HEK293T (cell line): ENCODE measurements at regions not wholly inside any gene's neighbourhood (a gene's known extent, or its start where the extent isn't known, plus 50 kb on each side); places are given as distances from the start of the nearest gene placed in this dataset.

Experiments
- BHLHE40 ChIP-seq: fragments of 450-650 bp; IDR thresholded peaks from 2 replicates; pipeline ENCODE4 v1.6.1; 2016; ENCODE audit warnings: mild to moderate bottlenecking, moderate library complexity, borderline replicate concordance
- CTBP1 ChIP-seq: fragments of 450-650 bp; IDR thresholded peaks from 2 replicates; pipeline ENCODE4 v1.6.1; 2016; ENCODE audit warnings: borderline replicate concordance
- FOXK2 ChIP-seq: fragments of 450-650 bp; IDR thresholded peaks from 2 replicates; pipeline ENCODE4 v1.6.1; 2016; ENCODE audit warnings: mild to moderate bottlenecking
- FOXM1 ChIP-seq: fragments of 450-650 bp; IDR thresholded peaks from 2 replicates; pipeline ENCODE4 v1.6.1; 2017; ENCODE audit warnings: mild to moderate bottlenecking, borderline replicate concordance
- HDGF ChIP-seq: fragments of 450-650 bp; IDR thresholded peaks from 2 replicates; pipeline ENCODE4 v1.6.1; 2017; ENCODE audit warnings: antibody characterized with exemption, borderline replicate concordance
- LEF1 ChIP-seq: fragments of 450-650 bp; IDR thresholded peaks from 2 replicates; pipeline ENCODE4 v1.6.1; 2017; ENCODE audit warnings: mild to moderate bottlenecking, borderline replicate concordance
- NFRKB ChIP-seq: fragments of 450-650 bp; IDR thresholded peaks from 2 replicates; pipeline ENCODE4 v1.6.1; 2016; ENCODE audit warnings: mild to moderate bottlenecking, moderate library complexity
- SP1 ChIP-seq: fragments of 450-650 bp; IDR thresholded peaks from 2 replicates; pipeline ENCODE4 v1.6.1; 2017
- SUZ12 ChIP-seq: fragments of 450-650 bp; IDR thresholded peaks from 2 replicates; pipeline ENCODE4 v1.6.1; 2016; ENCODE audit warnings: mild to moderate bottlenecking
- ZNF384 ChIP-seq: fragments of 450-650 bp; IDR thresholded peaks from 2 replicates; pipeline ENCODE4 v1.6.1; 2016
- TF ChIP-seq, protein P1 (sequence below): fragments of 450-650 bp; IDR thresholded peaks from 2 replicates; pipeline ENCODE4 v1.6.1; 2016

GRCh38 chr10:110425684-110426293 lies 71.9 kb upstream of the DUSP5 start:
- TF ChIP-seq FOXK2: no peak
- no peak for TF ChIP-seq CTBP1
- TF ChIP-seq, protein P1, sequence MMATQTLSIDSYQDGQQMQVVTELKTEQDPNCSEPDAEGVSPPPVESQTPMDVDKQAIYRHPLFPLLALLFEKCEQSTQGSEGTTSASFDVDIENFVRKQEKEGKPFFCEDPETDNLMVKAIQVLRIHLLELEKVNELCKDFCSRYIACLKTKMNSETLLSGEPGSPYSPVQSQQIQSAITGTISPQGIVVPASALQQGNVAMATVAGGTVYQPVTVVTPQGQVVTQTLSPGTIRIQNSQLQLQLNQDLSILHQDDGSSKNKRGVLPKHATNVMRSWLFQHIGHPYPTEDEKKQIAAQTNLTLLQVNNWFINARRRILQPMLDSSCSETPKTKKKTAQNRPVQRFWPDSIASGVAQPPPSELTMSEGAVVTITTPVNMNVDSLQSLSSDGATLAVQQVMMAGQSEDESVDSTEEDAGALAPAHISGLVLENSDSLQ: no peak
- TF ChIP-seq SUZ12: no peak
- no peak for TF ChIP-seq FOXM1
- no peak for TF ChIP-seq LEF1
- TF ChIP-seq ZNF384: no peak
- no peak for TF ChIP-seq BHLHE40
- no peak for TF ChIP-seq SP1
- no peak for TF ChIP-seq HDGF
- TF ChIP-seq NFRKB: no peak
